ENCODE measurements at regions not wholly inside any gene's neighbourhood (a gene's known extent, or its start where the extent isn't known, plus 50 kb on each side); places are given as distances from the start of the nearest gene placed in this dataset.

GRCh38 chr14:85281921-85282320, 248.0 kb upstream of the FLRT2 start:
- no peak for TF ChIP-seq REST (IDR thresholded peaks at IDR 0.05; ENCODE audit: insufficient read depth in 1 of 2, low read depth in 2 of 2, low read length in 1 of 2)
- no peak for TF ChIP-seq CTCF (IDR thresholded peaks at IDR 0.05)
